ENCODE measurements at regions not wholly inside any gene's neighbourhood (a gene's known extent, or its start where the extent isn't known, plus 50 kb on each side); places are given as distances from the start of the nearest gene placed in this dataset.

DNA sequence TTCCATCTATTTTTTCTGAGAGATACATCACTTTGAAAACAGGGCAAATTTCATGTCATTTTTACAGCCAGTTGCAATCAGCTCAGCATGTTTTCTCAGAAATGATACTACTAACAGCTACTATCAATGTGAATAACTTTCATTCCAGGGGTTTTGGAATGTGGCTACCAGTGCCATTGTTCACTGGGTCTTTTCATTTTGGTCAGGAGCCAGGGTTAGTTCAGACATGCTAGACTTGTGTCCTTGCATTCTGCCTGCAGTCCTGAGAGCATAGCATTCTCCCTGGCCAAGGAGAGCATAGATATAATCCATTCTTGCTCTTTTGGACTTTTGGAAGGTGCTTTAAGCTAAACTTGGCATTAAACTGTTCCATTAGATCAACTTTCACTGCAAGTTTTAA is 160.9 kb upstream of the NEBL start:
- H3K9me3 ChIP-seq: peaks cover 0 to 6% (median 0%) of the 10 kb centered on the region in 4 donors
- no peak overlapping the region for H3K27ac ChIP-seq
- no peak for DNase-seq
- no peaks in the 10 kb centered on the region for H3K4me1 ChIP-seq
- H3K36me3 ChIP-seq: no peaks in the 10 kb centered on the region
- TF ChIP-seq POLR2A (IDR thresholded peaks at IDR 0.05): no peak
- no peak for TF ChIP-seq CTCF (IDR thresholded peaks at IDR 0.05)
- H3K27me3 ChIP-seq: no peaks in the 10 kb centered on the region
- H3K4me3 ChIP-seq: no peak overlapping the region

DNA sequence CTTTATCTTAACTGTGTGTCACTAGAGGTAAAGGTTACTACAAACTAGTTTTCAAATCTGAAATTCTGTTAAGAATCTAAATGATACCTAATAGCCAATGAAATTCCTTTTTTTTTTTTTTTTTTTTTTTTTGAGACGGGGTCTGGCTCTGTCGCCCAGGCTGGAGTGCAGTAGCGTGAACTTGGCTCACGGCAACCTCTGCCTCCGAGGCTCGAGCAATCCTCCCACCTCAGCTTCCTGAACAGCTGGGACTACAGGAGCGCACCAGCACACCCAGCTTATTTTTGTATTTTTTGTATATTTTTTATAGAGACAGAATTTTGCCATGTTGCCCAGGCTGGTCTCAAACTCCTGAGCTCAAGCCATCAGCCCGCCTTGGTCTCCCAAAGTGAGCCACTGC is 160.3 kb upstream of the NEBL start:
- TF ChIP-seq POLR2A (IDR thresholded peaks at IDR 0.05) (no peak), CTCF (IDR thresholded peaks at IDR 0.05) (no peak)
- Histone ChIP-seq H3K4me1 (no peaks in the 10 kb centered on the region), H3K9me3 (peaks cover 0 to 6% (median 0%) of the 10 kb centered on the region in 4 donors), H3K27ac (no peak overlapping the region), H3K27me3 (no peaks in the 10 kb centered on the region), H3K4me3 (no peak overlapping the region), H3K36me3 (no peaks in the 10 kb centered on the region)
- no peak for DNase-seq

GRCh38 chr10:21056461-21056860 is 159.3 kb upstream of the NEBL start:
- Histone ChIP-seq H3K4me1 (no peaks in the 10 kb centered on the region), H3K9me3 (peaks cover 0 to 6% (median 0%) of the 10 kb centered on the region in 4 donors), H3K27ac (no peak overlapping the region), H3K4me3 (no peak overlapping the region), H3K27me3 (no peaks in the 10 kb centered on the region), H3K36me3 (no peaks in the 10 kb centered on the region)
- DNase-seq: no peak
- TF ChIP-seq CTCF (IDR thresholded peaks at IDR 0.05) (no peak), POLR2A (IDR thresholded peaks at IDR 0.05) (no peak)

DNA sequence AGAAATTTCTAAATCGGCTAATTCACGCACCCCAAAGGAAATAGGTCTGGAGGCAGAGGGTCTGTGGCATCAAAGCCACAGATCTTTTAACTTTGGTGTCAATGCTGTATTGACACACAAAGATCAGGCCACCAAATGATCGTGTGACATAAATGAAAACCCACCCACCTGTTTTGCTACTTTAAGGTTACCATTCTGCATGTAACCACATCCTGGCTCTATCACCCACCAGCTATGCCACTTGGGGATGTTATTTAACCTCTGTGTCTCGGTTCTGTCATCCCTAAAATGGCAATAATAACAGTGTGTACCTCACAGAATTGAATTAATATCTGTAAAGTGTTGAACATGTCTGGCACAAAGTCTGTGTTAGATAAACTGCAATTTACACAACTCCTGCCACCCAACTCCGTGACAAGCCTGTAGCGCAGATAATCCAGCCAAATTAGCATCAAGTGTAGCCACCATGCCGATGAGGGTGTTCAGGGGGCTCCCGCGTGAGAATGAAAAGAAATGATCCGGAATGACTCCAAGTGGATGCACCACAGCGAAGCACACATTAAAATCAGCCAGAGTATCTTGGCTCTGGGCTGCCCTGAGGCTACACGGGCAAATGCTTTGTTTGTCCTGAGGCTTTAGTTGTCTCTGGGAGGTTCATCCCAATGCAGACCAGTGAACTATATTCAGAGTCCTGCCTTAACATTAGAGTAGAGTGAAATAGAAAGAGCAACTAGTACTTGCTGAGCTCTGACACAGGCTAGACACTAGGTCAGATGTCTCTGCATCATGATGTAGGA is 158.4 kb upstream of the NEBL start:
- TF ChIP-seq CTCF (IDR thresholded peaks at IDR 0.05) (no peak), POLR2A (IDR thresholded peaks at IDR 0.05) (no peak)
- Histone ChIP-seq H3K27ac (no peak overlapping the region), H3K4me1 (no peaks in the 10 kb centered on the region), H3K4me3 (no peak overlapping the region), H3K9me3 (peaks cover 0 to 6% (median 0%) of the 10 kb centered on the region in 4 donors), H3K36me3 (no peaks in the 10 kb centered on the region), H3K27me3 (no peaks in the 10 kb centered on the region)
- DNase-seq: no peak

GRCh38 chr10:21053953-21054690 is 157.0 kb upstream of the NEBL start:
- Histone ChIP-seq H3K36me3 (no peaks in the 10 kb centered on the region), H3K27ac (no peak overlapping the region), H3K27me3 (no peaks in the 10 kb centered on the region), H3K4me1 (no peaks in the 10 kb centered on the region), H3K4me3 (no peak overlapping the region), H3K9me3 (peaks cover 0 to 5% (median 0%) of the 10 kb centered on the region in 4 donors)
- no peak for DNase-seq
- TF ChIP-seq POLR2A (IDR thresholded peaks at IDR 0.05): no peak
- no peak for TF ChIP-seq CTCF (IDR thresholded peaks at IDR 0.05)

Data from Peyer's patch (tissue), 4 donors.